Heart left ventricle (tissue), 16 donors: ENCODE measurements at regions not wholly inside any gene's neighbourhood (a gene's known extent, or its start where the extent isn't known, plus 50 kb on each side); places are given as distances from the start of the nearest gene placed in this dataset.

Experiments used
- ATAC-seq, 4 donors: fragments of 200-7000 bp; cut with Tn5 transposase; one replicate each; pipeline ENCODE4 v1.9.1; 2020 to 2022; ENCODE audit warnings: moderate library complexity in 4 of 4, mild to moderate bottlenecking in 3 of 4, moderate number of reproducible peaks in 1 of 4
- DNase-seq, 5 donors: peaks; one replicate each; pipeline ENCODE4 v3.0.0-alpha.2; 2020
- H3K27ac ChIP-seq, 12 donors: fragments of 200-600 bp; sonication (generic) in 4 of 12; one replicate each; pipeline versions ENCODE4 v1.5.0 to v1.8.0; 2016 to 2022; ENCODE audit warnings: mild to moderate bottlenecking in 2 of 12
- H3K27me3 ChIP-seq, 9 donors: fragments of 200-600 bp; sonication (generic) in 2 of 9; one replicate each; pipeline versions ENCODE4 v1.5.1 to v1.8.0; 2016 to 2022; ENCODE audit warnings: mild to moderate bottlenecking in 3 of 9
- H3K36me3 ChIP-seq, 9 donors: fragments of 200-600 bp; sonication (generic) in 2 of 9; one replicate each; pipeline versions ENCODE4 v1.5.0 to v1.8.0; 2018 to 2022; ENCODE audit warnings: mild to moderate bottlenecking in 2 of 9
- H3K4me1 ChIP-seq, 12 donors: fragments of 200-600 bp; sonication (generic) in 4 of 12; one replicate each; pipeline versions ENCODE4 v1.5.0 to v1.8.0; 2016 to 2022; ENCODE audit warnings: mild to moderate bottlenecking in 3 of 12
- H3K4me3 ChIP-seq, 12 donors: fragments of 200-600 bp; sonication (generic) in 4 of 12; one replicate each; pipeline versions ENCODE4 v1.5.0 to v1.8.0; 2017 to 2022; ENCODE audit warnings: mild to moderate bottlenecking in 9 of 12, moderate library complexity in 4 of 12
- H3K9me3 ChIP-seq, 12 donors: fragments of 200-600 bp; sonication (generic) in 4 of 12; one replicate each; pipeline versions ENCODE4 v1.5.0 to v1.8.0; 2016 to 2022; ENCODE audit warnings: mild to moderate bottlenecking in 1 of 12
- POLR2A ChIP-seq, 2 donors: fragments of 450-650 bp; IDR thresholded peaks; one replicate each; pipeline ENCODE4 v1.6.1; 2017; ENCODE audit warnings: antibody characterized with exemption in 2 of 2, mild to moderate bottlenecking in 2 of 2, moderate library complexity in 2 of 2
- WGBS, 4 donors: extraction: QIAGEN DNeasy Blood & Tissue Kit in 2 of 4; methylation state at CpG; one replicate each; pipeline versions ENCODE4 v1.1.5 to v1.1.7; 2013 to 2018; 5-methylcytosine and 5-hydroxymethylcytosine counted together
- intact Hi-C, 10 donors: fragments of 100-400 bp; cut with DNase I; formaldehyde crosslinking; loops; one replicate each; pipeline versions ENCODE4 v1.11.1 to v1.14.2; 2022
- TF ChIP-seq, protein P1 (sequence below), 12 donors: fragments of 200-600 bp; sonication (generic) in 4 of 12; IDR thresholded peaks; one replicate each; pipeline versions ENCODE4 v1.5.0 to v1.8.0; 2018 to 2022; ENCODE audit warnings: antibody characterized with exemption in 12 of 12, mild to moderate bottlenecking in 5 of 12
- donor health status: ischemic (EF 13 %, LVEDD 7.1; RV severe dilation, severe dysfunction).
- donor health status: healthy with polysubstance abuse.
- donor health status: DM: no; HTN: yes; CAD: no.
- donor health status: DM: no; HTN: no; CAD: no.
- donor health status: ischemic (EF 25% LVEDD 6.9; RV normal size, moderate dysfunction).
- donor health status: ischemic (EF 25% LVEDD 5.7; RV mildly dilated, moderate dysfunction).
- donor health status: healthy.
- donor health status: DM: yes; HTN: yes; CAD: no.
- donor health status: ischemic (EF 35%, LVEDD 5.7; RV mildly dilated, moderate dysfunction).
- donor health status: nonischemic (EF 11% LVEDD 7.7; RV severe dilation, severe dysfunction).
- donor health status: DM: yes; HTN: yes; CAD: no.
- donor health status: PGD.
- donor health status: ischemic (EF 29% LVEDD 5.4; RV normal size, mild dysfunction).
- donor health status: nonischemic (EF 23%, LVEDD 6.1; RV moderate dilation, normal function).

DNA sequence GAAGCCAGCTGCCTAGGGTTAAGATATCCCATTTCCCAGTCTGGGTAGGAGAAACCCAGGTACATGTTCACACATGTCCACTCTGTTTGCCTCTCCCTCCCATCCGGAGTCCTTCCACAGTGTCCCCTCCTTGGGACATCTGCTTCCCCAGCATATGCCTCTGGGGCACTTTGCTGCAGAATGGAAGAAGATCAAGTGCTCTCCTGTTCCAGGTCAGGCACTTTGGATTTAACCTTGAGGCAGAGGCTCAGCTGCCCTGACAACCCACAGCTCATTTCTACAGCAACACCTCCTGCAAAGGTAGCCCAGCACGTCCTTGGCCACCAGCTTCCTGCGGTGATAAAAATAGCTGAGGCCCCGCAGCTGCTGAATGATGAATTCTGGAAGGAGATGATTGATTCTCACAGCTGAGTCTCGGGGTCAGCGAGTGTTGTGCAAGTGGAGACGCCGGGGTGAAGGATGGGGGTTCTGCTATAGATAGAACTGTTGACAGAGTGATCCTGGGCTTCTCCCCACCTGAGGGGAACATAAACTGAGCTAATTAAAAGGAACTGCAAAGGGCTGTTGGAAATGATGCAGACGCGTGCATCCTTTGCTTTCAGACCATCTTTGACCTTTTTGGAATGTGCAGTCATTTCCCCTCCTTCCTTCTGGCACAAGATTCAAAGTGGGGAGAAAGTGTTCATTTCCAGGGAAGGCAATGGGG, 145.0 kb downstream of the SLC38A6 start:
- peak in 1 of 4 donors; percentile 26 for ATAC-seq
- TF ChIP-seq, protein P1, sequence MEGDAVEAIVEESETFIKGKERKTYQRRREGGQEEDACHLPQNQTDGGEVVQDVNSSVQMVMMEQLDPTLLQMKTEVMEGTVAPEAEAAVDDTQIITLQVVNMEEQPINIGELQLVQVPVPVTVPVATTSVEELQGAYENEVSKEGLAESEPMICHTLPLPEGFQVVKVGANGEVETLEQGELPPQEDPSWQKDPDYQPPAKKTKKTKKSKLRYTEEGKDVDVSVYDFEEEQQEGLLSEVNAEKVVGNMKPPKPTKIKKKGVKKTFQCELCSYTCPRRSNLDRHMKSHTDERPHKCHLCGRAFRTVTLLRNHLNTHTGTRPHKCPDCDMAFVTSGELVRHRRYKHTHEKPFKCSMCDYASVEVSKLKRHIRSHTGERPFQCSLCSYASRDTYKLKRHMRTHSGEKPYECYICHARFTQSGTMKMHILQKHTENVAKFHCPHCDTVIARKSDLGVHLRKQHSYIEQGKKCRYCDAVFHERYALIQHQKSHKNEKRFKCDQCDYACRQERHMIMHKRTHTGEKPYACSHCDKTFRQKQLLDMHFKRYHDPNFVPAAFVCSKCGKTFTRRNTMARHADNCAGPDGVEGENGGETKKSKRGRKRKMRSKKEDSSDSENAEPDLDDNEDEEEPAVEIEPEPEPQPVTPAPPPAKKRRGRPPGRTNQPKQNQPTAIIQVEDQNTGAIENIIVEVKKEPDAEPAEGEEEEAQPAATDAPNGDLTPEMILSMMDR (IDR thresholded peaks at IDR 0.05) = no peak
- intact Hi-C loops = no loop called here
- Histone ChIP-seq H3K9me3 (peaks cover 0 to 4% (median 0%) of the 10 kb centered on the region in 12 donors), H3K36me3 (no peaks in the 10 kb centered on the region), H3K27ac (peak overlapping the region in 5 of 12 donors; percentile 30 to 66 (median 44)), H3K27me3 (no peaks in the 10 kb centered on the region), H3K4me3 (no peak overlapping the region), H3K4me1 (peaks cover 0 to 26% (median 14%) of the 10 kb centered on the region in 12 donors)
- no peak for DNase-seq
- 12 to 28% (median 12%) methylated on average over 10 of the region's 10 CpGs for WGBS, 4 donors

DNA sequence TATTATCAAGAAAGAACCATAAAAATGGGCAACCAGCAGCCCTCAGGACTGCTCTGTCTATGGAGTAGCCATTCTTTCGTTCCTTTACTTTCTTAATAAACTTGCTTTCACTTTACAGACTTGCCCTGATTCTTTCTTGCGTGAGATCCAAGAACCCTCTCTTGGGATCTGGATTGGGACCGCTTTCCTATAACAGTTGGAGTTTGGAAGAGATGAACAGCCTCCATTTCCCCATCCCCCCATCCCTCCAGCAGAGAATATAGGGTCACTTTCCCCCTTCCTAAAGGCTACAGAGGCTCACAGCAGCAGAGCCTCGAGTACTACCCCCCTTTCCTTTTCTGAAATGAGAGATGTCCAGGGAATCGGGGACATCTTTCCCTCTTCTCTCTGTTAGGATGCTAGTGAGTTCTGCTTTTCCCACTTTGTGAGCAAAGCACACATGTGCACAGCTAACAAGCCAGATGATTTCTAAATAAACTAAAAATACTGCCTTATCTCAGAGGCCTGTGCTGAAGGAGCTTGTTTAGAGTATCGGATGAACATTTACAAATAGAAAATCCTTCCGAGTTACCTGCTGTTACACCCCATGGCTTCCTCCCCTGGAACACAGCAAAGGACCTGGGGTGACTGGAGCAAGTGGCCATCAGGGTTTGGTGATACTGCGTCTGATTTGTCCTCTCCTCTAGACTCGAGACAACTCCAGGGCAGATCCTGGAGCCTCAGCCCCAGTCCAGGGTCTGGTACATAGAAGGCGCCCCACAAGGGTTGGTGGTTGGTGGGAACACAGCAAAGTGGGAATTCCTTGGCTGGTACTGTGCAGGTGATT, 144.2 kb downstream of the SLC38A6 start:
- peak overlapping the region in 5 of 12 donors; percentile 3 to 26 (median 11) for H3K4me3 ChIP-seq
- intact Hi-C loops = no loop called here
- H3K4me1 ChIP-seq = peaks cover 0 to 26% (median 14%) of the 10 kb centered on the region in 12 donors
- TF ChIP-seq, protein P1 (IDR thresholded peaks at IDR 0.05) = no peak
- no peak for TF ChIP-seq POLR2A (IDR thresholded peaks at IDR 0.05)
- 53 to 70% (median 63%) methylated on average over 10 of the region's 10 CpGs for WGBS, 4 donors
- DNase-seq (no peak), ATAC-seq (peak in 1 of 4 donors; percentile 41)
- no peaks in the 10 kb centered on the region for H3K27me3 ChIP-seq
- H3K27ac ChIP-seq = peak overlapping the region in 7 of 12 donors; percentile 30 to 66 (median 44)
- peaks cover 0 to 4% (median 0%) of the 10 kb centered on the region in 12 donors for H3K9me3 ChIP-seq
- no peaks in the 10 kb centered on the region for H3K36me3 ChIP-seq

DNA sequence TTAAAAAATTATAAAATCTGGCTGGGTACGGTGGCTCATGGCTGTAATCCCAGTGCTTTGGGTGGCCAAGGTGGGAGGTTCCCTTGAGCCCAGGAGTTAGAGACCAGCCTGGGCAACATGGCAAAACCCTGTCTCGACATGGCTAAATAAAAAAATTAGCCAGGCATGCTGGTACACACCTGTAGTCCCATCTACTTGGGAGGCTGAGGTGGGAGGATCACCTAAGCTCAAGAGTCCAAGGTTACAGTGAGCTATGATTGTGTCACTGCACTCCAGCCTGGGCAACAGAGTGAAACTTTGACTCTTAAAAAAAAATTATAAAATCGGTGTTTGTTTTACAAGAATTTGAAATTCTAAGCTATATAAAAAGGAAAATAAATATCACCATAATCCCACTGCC, 141.8 kb downstream of the SLC38A6 start:
- Histone ChIP-seq H3K9me3 (peaks cover 0 to 4% (median 0%) of the 10 kb centered on the region in 12 donors), H3K4me3 (no peak overlapping the region), H3K36me3 (no peaks in the 10 kb centered on the region), H3K27me3 (no peaks in the 10 kb centered on the region), H3K4me1 (peaks cover 0 to 26% (median 14%) of the 10 kb centered on the region in 12 donors), H3K27ac (no peak overlapping the region)
- ATAC-seq (no peak), DNase-seq (no peak)
- intact Hi-C loops = no loop called here
- TF ChIP-seq, protein P1 (IDR thresholded peaks at IDR 0.05) = no peak
- TF ChIP-seq POLR2A (IDR thresholded peaks at IDR 0.05) = no peak
- WGBS, 4 donors = 79 to 92% (median 89%) methylated on average over 3 of the region's 3 CpGs

DNA sequence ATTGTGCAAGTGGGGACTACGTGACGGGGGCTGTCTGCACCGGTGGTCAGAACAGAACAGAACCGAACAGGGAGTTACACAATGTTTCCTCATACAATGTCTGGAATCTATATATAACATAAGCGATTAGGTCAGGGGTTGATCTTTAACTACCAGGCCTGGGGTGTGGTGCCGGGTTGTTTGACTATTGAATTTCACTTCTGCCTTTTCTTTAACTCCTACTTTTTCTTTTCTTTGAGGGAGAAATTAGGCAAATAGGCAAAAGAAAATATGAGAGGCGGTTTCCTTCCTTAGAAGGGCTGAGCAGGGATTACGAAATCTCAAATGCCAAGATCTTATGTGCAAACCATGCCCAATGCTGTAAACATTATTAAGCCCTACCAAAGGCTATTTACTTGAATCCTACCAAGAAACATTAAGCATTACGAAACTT, 140.3 kb downstream of the SLC38A6 start:
- Histone ChIP-seq H3K4me3 (no peak overlapping the region), H3K4me1 (peaks cover 0 to 20% (median 12%) of the 10 kb centered on the region in 12 donors), H3K27me3 (no peaks in the 10 kb centered on the region), H3K9me3 (peaks cover 0 to 4% (median 0%) of the 10 kb centered on the region in 12 donors), H3K27ac (peak overlapping the region in 1 of 12 donors; percentile 59), H3K36me3 (no peaks in the 10 kb centered on the region)
- intact Hi-C loops = no loop called here
- no peak for ATAC-seq
- 91 to 96% (median 93%) methylated on average over 9 of the region's 9 CpGs for WGBS, 4 donors
- DNase-seq = no peak
- no peak for TF ChIP-seq POLR2A (IDR thresholded peaks at IDR 0.05)
- TF ChIP-seq, protein P1 (IDR thresholded peaks at IDR 0.05) = no peak
